ENCODE measurements at regions not wholly inside any gene's neighbourhood (a gene's known extent, or its start where the extent isn't known, plus 50 kb on each side); places are given as distances from the start of the nearest gene placed in this dataset.

GRCh38 chr20:16647875-16648597 lies 74.8 kb upstream of the KIF16B start:
- TF ChIP-seq EZH2phosphoT487 (IDR thresholded peaks at IDR 0.05; ENCODE audit: unreplicated experiment) (no peak), EZH2 (IDR thresholded peaks at IDR 0.05; ENCODE audit: low read depth, unreplicated experiment) (no peak), POLR2AphosphoS5 (IDR thresholded peaks at IDR 0.05; ENCODE audit: low read depth) (no peak), ETS1 (IDR thresholded peaks at IDR 0.05) (no peak)
- TF ChIP-seq, protein P1, sequence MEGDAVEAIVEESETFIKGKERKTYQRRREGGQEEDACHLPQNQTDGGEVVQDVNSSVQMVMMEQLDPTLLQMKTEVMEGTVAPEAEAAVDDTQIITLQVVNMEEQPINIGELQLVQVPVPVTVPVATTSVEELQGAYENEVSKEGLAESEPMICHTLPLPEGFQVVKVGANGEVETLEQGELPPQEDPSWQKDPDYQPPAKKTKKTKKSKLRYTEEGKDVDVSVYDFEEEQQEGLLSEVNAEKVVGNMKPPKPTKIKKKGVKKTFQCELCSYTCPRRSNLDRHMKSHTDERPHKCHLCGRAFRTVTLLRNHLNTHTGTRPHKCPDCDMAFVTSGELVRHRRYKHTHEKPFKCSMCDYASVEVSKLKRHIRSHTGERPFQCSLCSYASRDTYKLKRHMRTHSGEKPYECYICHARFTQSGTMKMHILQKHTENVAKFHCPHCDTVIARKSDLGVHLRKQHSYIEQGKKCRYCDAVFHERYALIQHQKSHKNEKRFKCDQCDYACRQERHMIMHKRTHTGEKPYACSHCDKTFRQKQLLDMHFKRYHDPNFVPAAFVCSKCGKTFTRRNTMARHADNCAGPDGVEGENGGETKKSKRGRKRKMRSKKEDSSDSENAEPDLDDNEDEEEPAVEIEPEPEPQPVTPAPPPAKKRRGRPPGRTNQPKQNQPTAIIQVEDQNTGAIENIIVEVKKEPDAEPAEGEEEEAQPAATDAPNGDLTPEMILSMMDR (conservative IDR thresholded peaks at IDR 0.05; ENCODE audit: low read depth in 2 of 2) = no peak
- TF ChIP-seq, protein P2, sequence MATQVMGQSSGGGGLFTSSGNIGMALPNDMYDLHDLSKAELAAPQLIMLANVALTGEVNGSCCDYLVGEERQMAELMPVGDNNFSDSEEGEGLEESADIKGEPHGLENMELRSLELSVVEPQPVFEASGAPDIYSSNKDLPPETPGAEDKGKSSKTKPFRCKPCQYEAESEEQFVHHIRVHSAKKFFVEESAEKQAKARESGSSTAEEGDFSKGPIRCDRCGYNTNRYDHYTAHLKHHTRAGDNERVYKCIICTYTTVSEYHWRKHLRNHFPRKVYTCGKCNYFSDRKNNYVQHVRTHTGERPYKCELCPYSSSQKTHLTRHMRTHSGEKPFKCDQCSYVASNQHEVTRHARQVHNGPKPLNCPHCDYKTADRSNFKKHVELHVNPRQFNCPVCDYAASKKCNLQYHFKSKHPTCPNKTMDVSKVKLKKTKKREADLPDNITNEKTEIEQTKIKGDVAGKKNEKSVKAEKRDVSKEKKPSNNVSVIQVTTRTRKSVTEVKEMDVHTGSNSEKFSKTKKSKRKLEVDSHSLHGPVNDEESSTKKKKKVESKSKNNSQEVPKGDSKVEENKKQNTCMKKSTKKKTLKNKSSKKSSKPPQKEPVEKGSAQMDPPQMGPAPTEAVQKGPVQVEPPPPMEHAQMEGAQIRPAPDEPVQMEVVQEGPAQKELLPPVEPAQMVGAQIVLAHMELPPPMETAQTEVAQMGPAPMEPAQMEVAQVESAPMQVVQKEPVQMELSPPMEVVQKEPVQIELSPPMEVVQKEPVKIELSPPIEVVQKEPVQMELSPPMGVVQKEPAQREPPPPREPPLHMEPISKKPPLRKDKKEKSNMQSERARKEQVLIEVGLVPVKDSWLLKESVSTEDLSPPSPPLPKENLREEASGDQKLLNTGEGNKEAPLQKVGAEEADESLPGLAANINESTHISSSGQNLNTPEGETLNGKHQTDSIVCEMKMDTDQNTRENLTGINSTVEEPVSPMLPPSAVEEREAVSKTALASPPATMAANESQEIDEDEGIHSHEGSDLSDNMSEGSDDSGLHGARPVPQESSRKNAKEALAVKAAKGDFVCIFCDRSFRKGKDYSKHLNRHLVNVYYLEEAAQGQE (IDR thresholded peaks at IDR 0.05; ENCODE audit: unreplicated experiment) = no peak

Data from GM23338 (cell line).